ENCODE measurements at regions not wholly inside any gene's neighbourhood (a gene's known extent, or its start where the extent isn't known, plus 50 kb on each side); places are given as distances from the start of the nearest gene placed in this dataset.
A peak's percentile ranks its signal among the peaks of the same experiment; 100 is the strongest.

GRCh38 chr12:104895415-104895814 is 62.7 kb downstream of the SLC41A2 start:
- Mint-ChIP-seq H3K4me1 (no peaks in the 10 kb centered on the region), H3K36me3 (ENCODE audit: low read depth) (no peaks in the 10 kb centered on the region), H3K4me3 (no peak overlapping the region), H3K27ac (no peak overlapping the region), H3K9me3 (peaks cover 18% of the 10 kb centered on the region), H3K27me3 (ENCODE audit: low read depth) (no peaks in the 10 kb centered on the region)
- no peak for TF ChIP-seq CTCF (IDR thresholded peaks at IDR 0.05; ENCODE audit: unreplicated experiment in 3 of 3)

- H3K27ac Mint-ChIP-seq = no peak overlapping the region
- no peak for TF ChIP-seq CTCF (IDR thresholded peaks at IDR 0.05; ENCODE audit: unreplicated experiment in 3 of 3)
- peaks cover 6% of the 10 kb centered on the region for H3K9me3 Mint-ChIP-seq
- no peaks in the 10 kb centered on the region for H3K27me3 Mint-ChIP-seq (ENCODE audit: low read depth)
- no peak overlapping the region for H3K4me3 Mint-ChIP-seq
- H3K36me3 Mint-ChIP-seq (ENCODE audit: low read depth) = no peaks in the 10 kb centered on the region
- peaks cover 16% of the 10 kb centered on the region for H3K4me1 Mint-ChIP-seq
Observed at GRCh38 chr12:104890476-104891096, 67.5 kb downstream of the SLC41A2 start.

- no peak for TF ChIP-seq CTCF (IDR thresholded peaks at IDR 0.05; ENCODE audit: unreplicated experiment in 3 of 3)
- peak overlapping the region in 1 of 3 experiments; percentile 11 for H3K27ac Mint-ChIP-seq
- H3K36me3 Mint-ChIP-seq (ENCODE audit: low read depth) = no peaks in the 10 kb centered on the region
- H3K4me1 Mint-ChIP-seq = peaks cover 17% of the 10 kb centered on the region
- H3K27me3 Mint-ChIP-seq (ENCODE audit: low read depth) = no peaks in the 10 kb centered on the region
- no peak overlapping the region for H3K4me3 Mint-ChIP-seq
- peaks cover 6% of the 10 kb centered on the region for H3K9me3 Mint-ChIP-seq
Observed at GRCh38 chr12:104889735-104890134, 68.4 kb downstream of the SLC41A2 start.

- peaks cover 12% of the 10 kb centered on the region for H3K9me3 Mint-ChIP-seq
- no peaks in the 10 kb centered on the region for H3K27me3 Mint-ChIP-seq (ENCODE audit: low read depth)
- peaks cover 21% of the 10 kb centered on the region for H3K4me1 Mint-ChIP-seq
- no peak overlapping the region for H3K27ac Mint-ChIP-seq
- no peak overlapping the region for H3K4me3 Mint-ChIP-seq
- no peak for TF ChIP-seq CTCF (IDR thresholded peaks at IDR 0.05; ENCODE audit: unreplicated experiment in 3 of 3)
- peaks cover 7% of the 10 kb centered on the region for H3K36me3 Mint-ChIP-seq (ENCODE audit: low read depth)
Observed at GRCh38 chr12:104888892-104889291, 69.2 kb downstream of the SLC41A2 start.

GRCh38 chr12:104888481-104888880 is 69.6 kb downstream of the SLC41A2 start:
- H3K4me1 Mint-ChIP-seq = peaks cover 21% of the 10 kb centered on the region
- no peaks in the 10 kb centered on the region for H3K27me3 Mint-ChIP-seq (ENCODE audit: low read depth)
- no peak overlapping the region for H3K4me3 Mint-ChIP-seq
- no peak for TF ChIP-seq CTCF (IDR thresholded peaks at IDR 0.05; ENCODE audit: unreplicated experiment in 3 of 3)
- peaks cover 7% of the 10 kb centered on the region for H3K36me3 Mint-ChIP-seq (ENCODE audit: low read depth)
- peak overlapping the region in 1 of 3 experiments; percentile 46 for H3K27ac Mint-ChIP-seq
- peaks cover 10% of the 10 kb centered on the region for H3K9me3 Mint-ChIP-seq

GRCh38 chr12:104887452-104887851 is 70.6 kb downstream of the SLC41A2 start:
- no peak overlapping the region for H3K4me3 Mint-ChIP-seq
- no peaks in the 10 kb centered on the region for H3K27me3 Mint-ChIP-seq (ENCODE audit: low read depth)
- H3K36me3 Mint-ChIP-seq (ENCODE audit: low read depth) = peaks cover 11% of the 10 kb centered on the region
- peaks cover 21% of the 10 kb centered on the region for H3K4me1 Mint-ChIP-seq
- peak overlapping the region; percentile 50 to 94 (median 82) for H3K27ac Mint-ChIP-seq
- peaks cover 10% of the 10 kb centered on the region for H3K9me3 Mint-ChIP-seq
- no peak for TF ChIP-seq CTCF (IDR thresholded peaks at IDR 0.05; ENCODE audit: unreplicated experiment in 3 of 3)

All from nephron (organoid).